Prostate gland (tissue), 2 donors: ENCODE measurements at regions not wholly inside any gene's neighbourhood (a gene's known extent, or its start where the extent isn't known, plus 50 kb on each side); places are given as distances from the start of the nearest gene placed in this dataset.

Experiments used
- CTCF ChIP-seq, 4 experiments: fragments of 200-600 bp in 2 of 4; fragments of 450-650 bp in 2 of 4; sonication (generic) in 2 of 4; IDR thresholded peaks; 1 replicate in 3 of 4; 2 replicates in 1 of 4; pipeline ENCODE4 v1.5.1; 2016 to 2019; ENCODE audit warnings: antibody characterized with exemption in 4 of 4, mild to moderate bottlenecking in 2 of 4, moderate library complexity in 2 of 4
- POLR2AphosphoS5 ChIP-seq: sonication (generic); formaldehyde crosslinking; IDR thresholded peaks from one replicate; pipeline ENCODE4 v1.6.1; 2017; ENCODE audit warnings: antibody characterized with exemption

- TF ChIP-seq CTCF (IDR thresholded peaks at IDR 0.05) (no peak), POLR2AphosphoS5 (no peak)
Measured at GRCh38 chr4:117821834-117822233, 212.5 kb upstream of the NDST3 start.
